ENCODE measurements at regions not wholly inside any gene's neighbourhood (a gene's known extent, or its start where the extent isn't known, plus 50 kb on each side); places are given as distances from the start of the nearest gene placed in this dataset.
"Not testable (repeated sequence)": the region's sequence is repeated elsewhere in the genome, so short reads cannot be mapped to it uniquely, and the experiment has no call there.

DNA sequence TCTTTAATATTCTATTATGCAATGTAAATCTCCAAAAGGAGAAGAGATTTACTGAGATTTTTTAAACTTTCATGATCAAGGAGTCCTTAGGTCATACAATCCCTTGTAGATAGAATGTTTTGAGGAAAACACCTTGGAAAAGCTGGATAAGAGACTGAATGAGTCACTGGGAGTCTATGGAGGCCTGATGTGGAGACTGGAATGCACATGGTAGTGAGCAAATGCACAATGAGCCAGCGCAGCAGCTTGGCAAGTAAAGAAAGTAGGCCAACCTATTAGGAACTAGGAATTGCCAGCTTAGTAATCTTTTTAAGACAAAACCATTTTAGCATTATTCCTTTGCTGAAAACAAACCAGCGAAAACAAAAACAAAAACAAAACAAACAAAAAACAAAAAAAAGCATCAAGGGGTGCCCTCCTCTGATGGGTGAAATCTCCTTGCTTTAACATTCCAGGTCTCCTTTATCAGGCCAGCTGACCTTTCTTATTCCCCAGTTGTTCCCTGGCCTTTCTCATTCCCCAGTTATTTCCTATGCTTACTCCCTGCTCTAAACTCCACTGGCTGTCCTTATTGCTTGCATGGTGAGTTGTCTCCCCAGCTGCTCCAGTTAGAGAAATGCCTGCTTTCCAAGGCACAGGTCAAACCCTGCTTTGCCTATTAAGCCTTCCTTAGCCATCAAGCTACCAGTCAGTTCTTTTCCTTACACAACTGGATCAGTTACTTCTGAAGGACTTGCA, 135.8 kb downstream of the PLCE1 start:
- peak; percentile 70 for DNase-seq

DNA sequence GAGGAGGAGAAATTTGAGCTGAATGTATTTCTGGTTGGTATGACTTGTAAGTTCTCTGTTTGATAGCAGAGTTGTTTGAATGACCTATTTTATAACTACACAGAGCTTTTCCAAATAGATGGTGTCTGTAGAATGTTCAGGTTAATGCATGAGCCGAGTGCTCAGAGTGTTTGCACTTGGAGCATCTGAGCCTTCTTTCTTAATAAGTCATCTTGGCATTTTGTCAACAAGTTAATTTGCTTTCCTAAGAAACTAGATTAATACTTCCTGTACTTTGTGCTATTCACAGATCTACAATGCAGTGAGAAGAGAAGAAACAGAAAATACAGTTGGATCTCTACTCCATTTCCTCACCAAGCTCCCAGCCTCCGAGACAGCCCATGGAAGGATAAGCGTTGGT, 138.2 kb downstream of the PLCE1 start:
- peak; percentile 60 for DNase-seq

DNA sequence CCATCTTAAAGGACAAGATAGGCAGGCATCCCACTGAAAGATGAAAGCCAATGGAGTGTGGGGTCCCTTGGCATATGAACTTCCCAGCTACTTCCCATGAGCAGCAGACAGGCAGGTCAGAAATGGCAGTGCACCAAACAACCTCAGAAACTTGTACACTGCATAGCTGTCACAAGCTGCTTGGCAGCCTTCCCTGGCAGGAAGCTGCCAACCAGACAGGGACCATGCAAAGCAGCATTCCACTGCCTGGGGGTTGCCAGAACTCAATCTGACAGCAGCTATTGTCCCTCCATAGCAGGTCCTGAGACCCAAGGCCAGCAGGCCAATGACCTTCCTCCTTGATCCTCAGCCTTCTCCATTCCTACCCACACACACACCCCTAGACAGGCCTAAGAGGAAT, 139.5 kb downstream of the PLCE1 start:
- peak; percentile 65 for DNase-seq

DNA sequence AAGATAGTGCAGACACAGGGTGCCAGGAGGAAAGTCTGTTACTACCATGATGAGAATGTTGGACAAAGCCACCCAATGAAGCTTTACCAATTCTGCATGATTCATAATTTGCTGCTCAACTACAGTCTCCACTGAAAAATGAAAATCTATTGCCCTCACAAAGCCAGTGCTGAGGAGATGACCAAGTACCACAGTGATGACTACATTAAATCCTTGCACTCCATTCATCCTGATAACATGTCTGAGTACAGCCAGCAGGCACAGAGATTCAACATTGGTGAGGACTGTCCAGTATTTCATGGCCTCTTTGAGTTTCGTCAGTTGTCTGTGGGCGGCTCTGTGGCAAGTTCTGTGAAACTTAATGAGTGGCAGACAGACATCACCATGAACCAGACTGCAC, 144.0 kb downstream of the PLCE1 start:
- no peak for DNase-seq

DNA sequence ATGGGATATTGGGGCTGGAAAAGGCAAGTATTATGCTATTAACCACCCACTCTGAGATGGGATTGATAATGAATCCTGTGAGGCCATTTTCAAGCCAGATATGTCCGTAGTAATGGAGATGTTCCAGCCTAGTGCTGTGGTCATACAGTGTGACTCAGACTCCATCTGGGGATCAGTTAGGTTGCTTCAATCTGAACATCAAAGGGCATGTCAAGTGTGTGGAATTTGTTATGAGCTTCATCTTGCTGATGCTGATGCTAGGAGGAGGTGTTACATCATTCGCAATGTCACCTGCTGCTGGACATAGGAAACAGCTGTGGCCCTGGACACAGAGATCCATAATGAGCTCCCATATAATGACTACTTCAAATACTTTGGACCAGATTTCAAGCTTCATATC, 144.7 kb downstream of the PLCE1 start:
- no peak for DNase-seq

DNA sequence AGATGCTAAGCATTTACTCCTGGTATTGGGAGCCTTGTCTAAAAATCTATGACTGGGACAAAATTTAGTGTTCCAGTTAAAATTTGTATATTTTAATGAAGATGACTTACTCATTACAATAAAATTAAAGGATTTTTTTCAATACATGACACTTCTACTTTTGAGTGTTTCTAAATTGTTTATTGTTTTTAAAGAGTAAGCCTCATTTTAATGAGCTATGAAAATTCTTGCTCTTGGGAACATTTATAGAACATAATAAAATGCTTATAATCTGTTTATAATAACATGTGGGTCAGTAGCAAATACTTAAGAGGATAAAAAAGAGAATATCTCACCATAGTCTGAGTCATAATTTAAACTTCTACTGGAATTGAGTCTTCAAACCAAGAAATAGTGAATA, 149.5 kb downstream of the PLCE1 start:
- DNase-seq, result no peak

DNA sequence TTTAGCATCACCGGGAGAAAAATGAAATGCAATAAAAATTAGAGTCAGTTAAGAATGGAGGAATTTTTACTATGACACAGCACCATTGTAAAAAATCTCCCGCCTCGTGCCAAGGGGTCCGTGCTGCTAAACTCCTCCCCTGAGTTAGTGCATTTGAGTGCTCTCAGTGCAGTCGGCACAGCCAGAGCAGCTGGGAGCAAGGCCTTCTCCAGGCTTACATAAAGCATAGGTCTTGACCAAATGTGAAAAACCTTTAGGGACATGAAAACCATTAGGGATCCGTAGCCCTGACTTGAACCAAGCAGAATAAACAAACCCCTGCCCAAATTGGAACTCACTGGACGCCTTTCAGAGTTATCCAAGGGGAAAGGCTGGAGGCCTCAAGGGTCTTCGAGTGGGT, 152.6 kb downstream of the PLCE1 start:
- DNase-seq, result no peak

DNA sequence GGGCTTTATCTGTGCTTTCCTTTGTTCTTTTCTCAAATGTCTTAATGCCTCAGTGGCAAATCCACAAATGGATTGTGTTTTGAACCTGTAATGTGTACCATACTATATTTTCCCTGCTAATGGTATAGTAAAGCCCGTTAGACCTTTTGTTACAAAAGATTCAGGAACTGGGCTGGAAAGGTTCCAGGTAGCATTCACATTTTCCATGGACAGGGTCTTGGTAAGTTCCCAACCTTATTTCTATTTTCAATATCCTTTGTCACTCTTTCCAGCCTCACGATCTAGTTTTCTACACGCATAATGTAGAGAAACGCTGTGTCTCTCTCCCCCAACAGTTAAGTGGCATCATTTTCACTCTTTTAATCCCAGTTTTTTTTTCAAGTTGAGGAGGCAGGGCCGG, 153.0 kb downstream of the PLCE1 start:
- no peak for DNase-seq

DNA sequence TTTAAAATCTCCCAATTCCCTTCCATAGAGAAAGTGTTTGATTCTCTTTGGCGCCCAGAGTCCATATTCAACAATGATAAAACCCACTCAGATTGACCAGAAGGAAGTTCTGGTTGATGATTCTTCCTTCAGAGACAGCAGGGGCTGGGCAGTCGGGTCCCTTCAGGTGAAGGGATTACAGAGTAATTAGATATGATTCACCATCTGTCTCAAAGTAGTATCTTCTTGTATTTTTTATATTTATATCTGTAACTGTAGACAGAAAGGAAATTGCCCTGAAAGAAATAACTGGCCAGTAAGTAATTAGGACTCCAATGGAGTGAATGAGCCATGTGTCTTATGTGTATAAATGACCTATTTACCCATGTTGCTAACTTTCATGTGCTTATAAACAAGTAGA, 156.0 kb downstream of the PLCE1 start:
- DNase-seq, result no peak

DNA sequence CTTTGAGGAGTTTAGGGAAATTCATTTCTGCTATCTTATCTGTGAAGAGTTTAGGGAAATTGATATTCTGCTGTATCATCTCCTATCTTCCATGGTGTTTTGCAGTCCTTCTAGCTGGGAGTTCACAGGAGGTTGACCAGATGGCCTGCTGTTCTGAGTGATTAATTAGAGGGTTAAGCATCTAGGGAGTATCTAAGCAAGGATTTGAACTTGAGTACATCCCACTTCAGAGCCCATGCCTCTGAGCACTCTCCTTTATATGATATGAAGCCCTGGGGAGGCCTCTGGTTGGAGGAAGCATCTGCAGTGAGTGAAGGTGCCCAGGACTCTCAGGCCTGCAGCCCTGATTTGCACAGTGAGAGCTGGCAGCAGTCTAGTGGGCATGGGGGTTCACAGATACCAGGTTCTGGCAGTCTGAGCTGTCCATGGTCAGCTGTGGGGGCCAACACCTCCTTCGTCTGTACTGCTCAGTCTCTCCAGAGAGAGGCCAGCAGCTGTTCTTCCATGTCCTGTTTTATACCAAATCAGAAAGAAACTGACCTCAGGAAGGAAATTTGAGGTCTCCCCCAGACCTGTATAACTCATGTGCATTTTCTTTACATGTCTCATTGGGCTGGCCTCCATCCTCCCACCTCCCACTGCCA, 156.9 kb downstream of the PLCE1 start:
- no peak for DNase-seq

DNA sequence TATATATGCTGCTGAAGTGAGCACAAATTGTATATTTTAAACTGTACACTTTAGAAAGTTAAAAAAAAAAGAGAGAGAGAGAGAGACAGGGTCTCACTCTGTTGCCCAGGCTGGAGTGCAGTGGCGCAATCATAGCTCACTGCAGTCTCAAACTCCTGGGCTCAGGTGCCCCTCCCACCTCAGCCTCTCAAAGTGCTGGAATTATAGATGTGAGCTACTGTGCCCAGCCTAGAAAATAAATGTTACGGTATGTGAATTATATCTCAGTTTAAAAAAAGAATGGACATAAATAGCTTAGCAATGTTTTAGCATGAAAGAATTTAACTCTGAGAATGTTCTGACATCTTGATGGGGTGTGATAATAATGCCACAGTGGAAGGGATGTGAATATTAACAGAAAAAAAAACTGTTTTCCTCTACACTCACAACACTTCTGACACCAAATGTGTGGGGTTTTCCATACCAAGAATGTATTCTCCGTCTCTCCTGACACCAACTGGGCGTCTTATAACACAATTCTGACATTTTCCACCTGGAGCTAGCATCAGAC, 162.1 kb downstream of the PLCE1 start:
- DNase-seq, result no peak

DNA sequence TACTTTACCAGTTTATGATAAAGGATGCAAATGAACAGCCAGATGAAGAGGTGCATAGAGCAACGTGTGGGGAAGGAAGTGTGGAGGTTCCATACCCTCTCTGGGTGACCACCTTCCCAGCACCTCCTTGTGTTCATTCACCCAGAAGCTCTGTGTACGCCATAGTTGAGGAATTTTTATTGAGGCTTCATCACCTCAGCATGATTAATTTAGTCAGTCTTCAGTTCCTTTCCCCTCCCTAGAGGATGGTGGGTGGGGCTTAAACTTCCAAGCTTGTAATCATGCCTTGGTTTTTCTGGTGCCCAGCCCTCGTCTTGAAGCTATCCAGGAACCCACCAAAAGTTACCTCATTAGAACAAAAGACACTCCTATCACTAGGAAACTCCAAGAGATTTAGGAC, 162.7 kb downstream of the PLCE1 start:
- DNase-seq, result no peak

DNA sequence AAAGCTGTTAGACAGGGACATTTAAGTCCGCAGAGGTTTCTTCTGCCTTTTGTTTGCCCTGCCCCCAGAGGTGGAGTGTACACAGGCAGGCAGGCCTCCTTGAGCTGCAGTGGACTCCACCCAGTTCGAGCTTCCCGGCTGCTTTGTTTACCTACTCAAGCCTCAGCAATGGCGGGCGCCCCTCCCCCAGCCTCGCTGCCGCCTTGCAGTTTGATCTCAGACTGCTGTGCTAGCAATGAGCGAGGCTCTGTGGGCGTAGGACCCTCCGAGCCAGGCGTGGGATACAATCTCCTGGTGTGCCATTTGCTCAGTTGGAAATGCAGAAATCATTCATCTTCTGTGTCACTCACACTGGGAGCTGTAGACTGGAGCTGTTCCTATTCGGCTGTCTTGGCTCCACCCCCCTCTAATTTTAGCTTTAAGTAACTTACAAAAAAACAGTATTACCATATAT, 171.5 kb downstream of the PLCE1 start:
- DNase-seq, result not testable (repeated sequence)

DNA sequence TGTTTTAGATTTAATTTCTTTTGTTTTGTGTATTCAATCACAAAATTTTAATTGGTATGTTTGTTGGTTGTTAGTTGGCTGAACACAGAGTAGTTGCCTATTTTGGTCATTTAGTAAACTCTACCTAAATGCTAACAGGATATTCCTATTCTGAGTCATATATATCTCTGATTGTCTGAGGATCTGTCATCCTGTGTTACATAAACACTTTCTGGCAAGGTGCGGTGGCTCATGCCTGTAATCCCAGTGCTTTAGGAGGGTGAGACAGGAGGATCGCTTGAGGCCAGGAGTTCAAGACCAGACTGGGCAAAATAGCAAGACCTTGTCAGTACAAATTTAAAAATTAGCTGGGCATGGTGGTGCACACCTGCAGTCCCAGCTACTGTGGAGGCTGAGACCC, 178.6 kb downstream of the PLCE1 start:
- no peak for DNase-seq

DNA sequence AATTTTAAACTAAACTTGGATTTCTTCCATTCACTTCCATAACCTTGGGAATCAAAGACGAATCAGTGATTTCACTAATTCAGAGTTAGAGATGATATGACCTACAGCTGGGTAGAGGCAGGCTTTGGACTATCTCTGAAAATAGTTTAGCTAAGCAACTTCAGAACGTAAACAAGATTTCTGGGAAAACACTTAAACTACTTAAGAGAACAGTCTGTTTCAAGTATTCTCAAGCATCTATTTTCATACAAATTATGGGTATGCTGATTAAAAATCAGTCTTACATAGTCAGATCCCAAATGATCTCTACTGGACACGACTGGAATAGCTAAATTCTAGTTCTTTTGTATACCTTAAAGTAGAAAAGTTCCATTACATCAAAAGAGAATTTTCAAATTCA, 179.9 kb downstream of the PLCE1 start:
- DNase-seq, result no peak

DNA sequence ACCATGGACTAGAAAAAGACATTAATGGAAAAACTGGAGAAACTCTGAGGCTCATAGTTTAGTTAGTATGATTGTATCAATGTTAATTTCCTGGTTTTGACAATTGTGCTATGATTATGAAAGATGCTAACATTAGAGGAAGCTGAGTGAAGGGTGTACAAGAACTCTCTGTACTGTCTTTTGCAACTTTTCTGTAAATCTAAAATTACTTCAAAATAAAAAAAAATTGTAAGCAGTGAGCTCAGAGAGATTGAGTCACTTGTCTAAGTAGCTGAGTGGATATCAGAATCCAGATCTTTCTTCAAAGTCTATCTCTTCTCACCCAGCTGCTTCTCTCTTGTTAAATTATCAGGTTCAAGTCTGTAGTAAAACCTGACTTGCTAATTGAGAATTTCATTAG, 181.1 kb downstream of the PLCE1 start:
- no peak for DNase-seq

DNA sequence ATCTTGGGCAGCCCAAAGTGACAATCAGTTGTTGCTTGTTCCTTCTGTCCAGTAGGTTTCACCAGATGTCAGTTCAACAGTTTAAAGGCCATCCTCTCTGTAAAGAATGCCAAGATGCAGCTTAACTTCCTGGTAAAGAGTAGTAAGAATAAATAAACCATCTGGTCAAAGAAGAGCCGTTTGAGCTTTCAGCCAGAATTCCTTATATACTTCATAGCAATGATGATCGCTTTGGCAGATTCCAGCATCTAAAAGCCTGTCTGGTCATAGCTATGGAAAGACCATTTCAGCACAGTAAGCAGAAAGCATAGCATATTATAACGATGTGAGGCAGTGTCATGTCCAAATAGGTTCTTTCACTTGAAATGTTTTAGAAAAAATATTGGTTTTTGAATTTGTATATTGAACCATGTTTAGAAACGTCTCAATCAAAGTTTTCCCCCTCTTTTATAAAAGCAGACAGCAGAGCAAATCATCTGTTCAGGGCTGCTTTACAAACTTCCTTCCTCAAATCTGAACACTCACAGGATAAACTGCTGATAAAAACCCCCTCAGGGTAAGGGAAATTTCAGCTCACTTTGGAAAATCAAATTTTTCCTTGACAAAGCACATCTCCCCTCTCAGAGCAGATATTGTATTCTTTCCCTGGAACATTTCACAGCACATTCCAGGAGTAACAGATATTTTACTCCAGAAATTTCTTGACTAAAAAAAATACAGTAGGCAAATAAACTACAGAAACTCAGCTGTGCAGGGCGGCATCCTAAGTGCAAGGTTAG, 184.1 kb downstream of the NOC3L start:
- no peak for DNase-seq

DNA sequence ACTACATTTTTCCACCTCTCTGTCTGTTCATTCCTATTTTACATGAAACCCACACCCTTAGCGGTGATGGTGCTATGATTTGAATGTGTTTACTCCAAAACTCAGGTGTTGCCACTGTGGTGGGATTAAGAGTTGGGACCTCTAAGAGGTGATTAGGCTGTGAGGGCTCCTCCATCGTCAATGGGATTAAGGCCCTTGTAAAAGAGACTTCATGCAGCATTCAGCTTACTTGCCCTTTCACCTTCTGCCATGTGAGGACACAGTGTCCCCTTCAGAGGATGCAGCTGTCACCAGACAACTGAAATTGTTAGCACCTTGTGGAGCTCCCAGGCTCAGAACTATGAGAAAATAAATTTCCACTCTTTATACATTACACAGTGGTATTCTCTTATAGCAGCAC, 182.2 kb downstream of the NOC3L start:
- no peak for DNase-seq

DNA sequence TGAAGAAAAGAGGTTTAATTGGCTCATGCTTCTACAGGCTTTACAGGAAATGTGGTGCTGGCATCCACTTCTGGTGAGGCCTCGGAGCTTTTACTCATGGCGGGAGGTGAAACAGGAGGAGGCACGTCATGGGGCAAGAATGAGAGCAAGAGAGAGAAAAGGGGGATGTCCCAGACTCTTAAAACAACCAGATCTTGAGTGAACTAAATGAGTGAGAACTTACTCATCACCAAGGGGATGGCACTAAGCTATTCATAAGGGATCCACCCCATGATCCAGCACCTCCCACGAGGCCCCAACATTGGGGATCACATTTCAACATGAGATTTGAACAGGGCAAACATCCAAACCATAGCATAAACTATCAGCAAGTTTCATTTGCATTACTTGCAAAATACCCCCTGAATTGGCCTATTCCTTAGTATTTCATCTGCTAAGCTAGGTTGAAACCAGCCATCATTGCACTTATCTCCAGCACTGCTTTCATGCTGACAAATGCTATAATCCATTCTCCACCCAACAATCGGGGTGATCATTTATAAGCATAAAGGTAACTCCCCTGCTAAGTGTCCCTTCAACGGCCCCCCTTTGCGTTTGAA, 179.0 kb downstream of the NOC3L start:
- peak; percentile 98 for DNase-seq

DNA sequence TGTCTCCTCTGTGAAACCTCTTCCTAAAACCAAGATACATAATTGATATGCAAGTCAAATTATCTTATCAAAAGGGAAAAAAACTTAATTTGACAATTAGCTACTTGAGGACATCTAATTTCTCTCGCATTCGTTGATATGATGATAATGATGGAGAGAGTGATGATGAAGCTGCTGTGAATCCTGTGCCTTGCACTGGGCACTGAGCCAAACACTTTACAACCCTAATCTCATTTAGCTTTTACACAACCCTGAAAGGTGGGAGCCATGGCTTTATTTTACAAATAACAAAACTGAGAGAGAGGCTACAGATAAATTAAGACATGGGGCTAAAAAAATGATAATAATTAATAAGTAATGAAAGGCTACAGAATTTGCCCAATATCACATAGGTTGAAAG, 176.0 kb downstream of the NOC3L start:
- DNase-seq, result no peak

DNA sequence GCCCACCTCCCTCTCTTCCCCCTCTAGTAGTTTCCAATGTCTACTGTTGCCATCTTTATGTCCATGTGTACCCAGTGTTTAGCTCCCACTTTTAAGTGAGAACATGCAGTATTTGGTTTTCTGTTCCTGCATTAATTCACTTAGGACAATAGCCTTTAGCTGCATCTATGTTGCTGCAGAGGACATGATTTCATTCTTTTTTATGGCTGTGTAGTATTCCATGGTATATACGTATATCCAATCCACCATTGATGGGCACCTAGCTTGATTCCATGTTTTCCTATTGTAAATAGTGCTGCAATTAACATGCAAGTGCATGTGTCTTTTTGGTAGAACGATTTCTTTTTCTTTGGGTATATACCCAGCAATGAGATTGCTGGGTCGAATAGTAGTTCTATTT, 170.4 kb downstream of the NOC3L start:
- no peak for DNase-seq

DNA sequence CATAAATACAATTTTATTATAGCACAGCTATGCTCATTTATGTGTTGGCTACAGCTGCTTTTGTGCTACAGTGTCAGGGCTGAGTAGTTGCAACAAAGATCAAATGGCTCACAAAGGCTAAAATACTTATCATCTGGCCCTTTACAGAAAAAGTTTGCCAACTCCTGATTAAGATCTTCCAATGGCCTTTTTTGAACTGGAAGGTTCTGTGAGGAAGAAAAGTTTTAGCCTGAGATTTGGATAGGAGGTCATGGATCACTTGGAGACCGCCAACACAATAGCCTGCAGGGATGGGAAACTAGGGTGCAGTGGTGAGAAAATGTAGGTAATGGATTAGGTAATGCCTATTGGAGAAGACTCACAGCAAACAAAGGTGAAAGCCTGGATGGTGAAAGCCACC, 169.8 kb downstream of the NOC3L start:
- DNase-seq, result no peak

DNA sequence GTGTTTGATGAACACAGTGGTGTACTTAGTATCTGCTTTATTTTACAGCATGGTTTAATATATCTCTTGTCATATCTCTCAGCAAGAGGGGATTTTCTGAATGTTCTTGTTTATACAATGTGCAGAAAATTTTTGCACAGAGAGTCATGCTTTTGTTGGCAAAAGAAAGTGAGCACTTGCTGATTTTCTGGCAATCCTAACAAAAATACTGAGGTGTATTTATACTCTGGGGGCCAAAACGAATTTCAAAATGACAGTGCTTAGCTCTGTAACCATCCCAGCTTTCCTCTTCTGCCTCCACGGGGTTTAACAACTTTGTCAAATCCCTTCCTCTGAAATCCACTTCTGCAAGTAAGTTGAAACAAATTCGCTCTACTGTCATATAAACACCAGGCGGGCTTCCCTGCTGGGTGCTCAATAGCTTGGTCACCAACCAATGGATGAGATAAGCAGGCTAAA, 169.2 kb downstream of the NOC3L start:
- peak; percentile 89 for DNase-seq

Measured in fibroblast of skin of scalp (primary cell).